Endothelial cell of umbilical vein (primary cell): ENCODE measurements at regions not wholly inside any gene's neighbourhood (a gene's known extent, or its start where the extent isn't known, plus 50 kb on each side); places are given as distances from the start of the nearest gene placed in this dataset.

Source experiments
- BruUV-seq: library from RNA; stranded (reverse); fragments of 400-500 nt; replicated peaks from 2 replicates; lab custom pipeline; 2021; lab: Mats Ljungman, UMichigan
- CTCF ChIA-PET: fragments of 300-600, 350-600 bp; sonication (Branson Sonifier 250); formaldehyde crosslinking; loops from one replicate; lab custom pipeline; 2021; ENCODE audit warnings: antibody characterized with exemption, inconsistent platforms; lab: Charles Lee
- POLR2A ChIA-PET: fragments of 300-600, 350-600 bp; sonication (Branson Sonifier 250); formaldehyde crosslinking; loops from one replicate; lab custom pipeline; 2021; ENCODE audit warnings: antibody characterized with exemption, inconsistent platforms; lab: Charles Lee
- DNase-seq: peaks from one replicate; pipeline ENCODE4 v3.0.0-alpha.2; 2011; ENCODE audit warnings: low read depth, low spot score
- FAIRE-seq: peaks from 2 replicates; lab custom pipeline; 2011; peaks lifted over from hg19 to GRCh38; lab: Jason Lieb, UNC
- H2AFZ ChIP-seq: 2 replicates; pipeline ENCODE4 v1.6.0; 2012; ENCODE audit warnings: low read depth, low read length, control low read depth, inconsistent platforms
- H3K27ac ChIP-seq: 2 replicates; pipeline ENCODE4 v1.5.1; 2011; ENCODE audit warnings: low read depth, mild to moderate bottlenecking, control low read depth, low read length, moderate library complexity; ENCODE audit not compliant: insufficient read depth
- H3K27me3 ChIP-seq, 2 experiments: 2 replicates each; pipeline versions ENCODE4 v1.6.0 to v1.6.1; 2011; ENCODE audit warnings: low read length in 2 of 2, mixed read lengths in 1 of 2; ENCODE audit not compliant: control insufficient read depth in 2 of 2, insufficient read depth in 2 of 2
- H3K36me3 ChIP-seq, 2 experiments: 2 replicates in 1 of 2; 3 replicates in 1 of 2; pipeline ENCODE4 v1.5.1; 2011; ENCODE audit warnings: low read length in 2 of 2, mild to moderate bottlenecking in 1 of 2, moderate library complexity in 1 of 2; ENCODE audit not compliant: control insufficient read depth in 2 of 2, insufficient read depth in 2 of 2; ENCODE audit errors: extremely low read depth in 1 of 2
- H3K4me1 ChIP-seq: 3 replicates; pipeline ENCODE4 v1.5.1; 2011; ENCODE audit warnings: mild to moderate bottlenecking, low read length; ENCODE audit not compliant: control insufficient read depth, insufficient read depth; ENCODE audit errors: extremely low read depth
- H3K4me2 ChIP-seq: 2 replicates; pipeline ENCODE4 v1.6.1; 2011; ENCODE audit warnings: low read length, control low read depth, mixed read lengths; ENCODE audit not compliant: insufficient read depth
- H3K4me3 ChIP-seq, 3 experiments: fragments of 200-600 bp in 1 of 3; sonication (generic), shearing (Covaris generic) in 1 of 3; replicated peaks in 1 of 3; 2 replicates each; pipeline ENCODE4 v1.5.1; 2011 to 2016; ENCODE audit warnings: control low read depth in 3 of 3, low read length in 3 of 3, mild to moderate bottlenecking in 2 of 3, inconsistent platforms in 1 of 3, low read depth in 1 of 3, moderate library complexity in 1 of 3; ENCODE audit not compliant: insufficient read depth in 1 of 3
- H3K79me2 ChIP-seq: 2 replicates; pipeline ENCODE4 v1.6.0; 2012; ENCODE audit warnings: low read length, inconsistent platforms; ENCODE audit not compliant: control insufficient read depth, insufficient read depth
- H3K9ac ChIP-seq: replicated peaks from 2 replicates; pipeline ENCODE3; 2011; ENCODE audit warnings: low read length, control low read depth; ENCODE audit not compliant: insufficient read depth; ENCODE audit errors: extremely low read depth
- H3K9me1 ChIP-seq: replicated peaks from 3 replicates; pipeline ENCODE4 v1.6.0; 2011; ENCODE audit warnings: mild to moderate bottlenecking, low read length; ENCODE audit not compliant: control insufficient read depth, insufficient read depth; ENCODE audit errors: extremely low read depth
- H3K9me3 ChIP-seq: replicated peaks from 2 replicates; pipeline ENCODE4 v1.5.1; 2012; ENCODE audit warnings: low read length, inconsistent platforms; ENCODE audit not compliant: control insufficient read depth, insufficient read depth
- H4K20me1 ChIP-seq: replicated peaks from 2 replicates; pipeline ENCODE3; 2011; ENCODE audit warnings: mild to moderate bottlenecking, low read length; ENCODE audit not compliant: control insufficient read depth, insufficient read depth; ENCODE audit errors: extremely low read depth
- CTCF ChIP-seq, 2 donors: IDR thresholded peaks; 1 replicate in 1 of 2; 2 replicates in 1 of 2; pipeline ENCODE4 v1.5.1; 2011; ENCODE audit warnings: low read length in 2 of 2, mild to moderate bottlenecking in 2 of 2, moderate library complexity in 2 of 2, control low read depth in 1 of 2, inconsistent platforms in 1 of 2, low read depth in 1 of 2; ENCODE audit not compliant: insufficient read depth in 1 of 2; ENCODE audit errors: extremely low read depth in 1 of 2
- EZH2 ChIP-seq: IDR thresholded peaks from 2 replicates; pipeline ENCODE4 v1.6.1; 2012; ENCODE audit warnings: borderline replicate concordance, low read depth, mild to moderate bottlenecking, moderate library complexity, low read length, inconsistent platforms; ENCODE audit not compliant: severe bottlenecking
- FOS ChIP-seq: IDR thresholded peaks from 2 replicates; pipeline ENCODE4 v1.6.1; 2011; ENCODE audit warnings: mild to moderate bottlenecking, low read length, moderate library complexity, borderline replicate concordance; ENCODE audit not compliant: insufficient read depth
- GATA2 ChIP-seq: IDR thresholded peaks from 2 replicates; pipeline ENCODE4 v1.7.0; 2011; ENCODE audit warnings: low read depth, mild to moderate bottlenecking, moderate library complexity, mixed read lengths, low read length; ENCODE audit not compliant: insufficient read length, insufficient read depth
- JUN ChIP-seq: IDR thresholded peaks from 2 replicates; pipeline ENCODE4 v1.6.1; 2011; ENCODE audit warnings: borderline replicate concordance, low read depth; ENCODE audit not compliant: insufficient read length, insufficient read depth
- MAX ChIP-seq: IDR thresholded peaks from 2 replicates; pipeline ENCODE4 v1.6.1; 2011; ENCODE audit not compliant: insufficient read depth, insufficient read length
- MYC ChIP-seq: IDR thresholded peaks from one replicate; pipeline ENCODE4 v1.6.1; 2011; ENCODE audit warnings: mild to moderate bottlenecking, low read depth, low read length
- POLR2A ChIP-seq: IDR thresholded peaks from 2 replicates; pipeline ENCODE4 v1.6.1; 2012; ENCODE audit warnings: low read depth, mild to moderate bottlenecking, control low read depth, low read length
- POLR2AphosphoS5 ChIP-seq: IDR thresholded peaks from 2 replicates; pipeline ENCODE4 v1.6.1; 2012; ENCODE audit warnings: low read depth, mild to moderate bottlenecking, control low read depth, low read length, moderate library complexity; ENCODE audit not compliant: insufficient read depth
- dilution Hi-C: fragments of 300-500 bp; cut with MboI; formaldehyde crosslinking; loops from one replicate; pipeline ENCODE4 v1.15.0; 2019; ENCODE audit warnings: low sequenced_read_pairs; ENCODE audit not compliant: extremely low pct_ligation_motif_present
- intact Hi-C: fragments of 100-400 bp; cut with micrococcal nuclease; formaldehyde crosslinking; loops from one replicate; pipeline ENCODE4 v1.10.0; 2022

- POLR2A ChIA-PET: no interaction called here
- Histone ChIP-seq H3K9me3 (no peaks in the 10 kb centered on the region), H3K9ac (no peak overlapping the region), H3K4me1 (no peaks in the 10 kb centered on the region), H3K4me3 (no peak overlapping the region), H2AFZ (no peak overlapping the region), H3K27ac (no peak overlapping the region), H3K27me3 (no peaks in the 10 kb centered on the region), H4K20me1 (no peaks in the 10 kb centered on the region), H3K4me2 (no peak overlapping the region), H3K79me2 (no peaks in the 10 kb centered on the region), H3K36me3 (no peaks in the 10 kb centered on the region), H3K9me1 (no peaks in the 10 kb centered on the region)
- no peak for TF ChIP-seq MYC
- TF ChIP-seq EZH2: no peak
- no peak for TF ChIP-seq POLR2AphosphoS5
- no peak for TF ChIP-seq MAX
- no peak for TF ChIP-seq FOS
- no peak for TF ChIP-seq JUN
- TF ChIP-seq GATA2: no peak
- TF ChIP-seq POLR2A: no peak
- TF ChIP-seq CTCF (IDR thresholded peaks at IDR 0.05; ENCODE audit: extremely low read depth in 1 of 2, insufficient read depth in 1 of 2, low read depth in 1 of 2, low read length in 2 of 2): no peak
- intact Hi-C loops (no loop called here), dilution Hi-C loops (no loop called here)
- CTCF ChIA-PET: no interaction called here
- no TSS peak for BruUV-seq
- FAIRE-seq: no peak
- DNase-seq: no peak
Observed at GRCh38 chr5:38013107-38013506, 173.3 kb upstream of the GDNF start.
